ENCODE measurements at regions not wholly inside any gene's neighbourhood (a gene's known extent, or its start where the extent isn't known, plus 50 kb on each side); places are given as distances from the start of the nearest gene placed in this dataset.
"Not testable (repeated sequence)": the region's sequence is repeated elsewhere in the genome, so short reads cannot be mapped to it uniquely, and the experiment has no call there.

GRCh38 chr15:98295101-98295759 lies 334.7 kb downstream of the ARRDC4 start:
- peak; percentile 59 for TF ChIP-seq CTCF (conservative IDR thresholded peaks at IDR 0.05)
- TF ChIP-seq EZH2 (IDR thresholded peaks at IDR 0.05; ENCODE audit: low read depth) = not testable (repeated sequence)
